ENCODE measurements at regions not wholly inside any gene's neighbourhood (a gene's known extent, or its start where the extent isn't known, plus 50 kb on each side); places are given as distances from the start of the nearest gene placed in this dataset.
"Not testable (repeated sequence)": the region's sequence is repeated elsewhere in the genome, so short reads cannot be mapped to it uniquely, and the experiment has no call there.

DNA sequence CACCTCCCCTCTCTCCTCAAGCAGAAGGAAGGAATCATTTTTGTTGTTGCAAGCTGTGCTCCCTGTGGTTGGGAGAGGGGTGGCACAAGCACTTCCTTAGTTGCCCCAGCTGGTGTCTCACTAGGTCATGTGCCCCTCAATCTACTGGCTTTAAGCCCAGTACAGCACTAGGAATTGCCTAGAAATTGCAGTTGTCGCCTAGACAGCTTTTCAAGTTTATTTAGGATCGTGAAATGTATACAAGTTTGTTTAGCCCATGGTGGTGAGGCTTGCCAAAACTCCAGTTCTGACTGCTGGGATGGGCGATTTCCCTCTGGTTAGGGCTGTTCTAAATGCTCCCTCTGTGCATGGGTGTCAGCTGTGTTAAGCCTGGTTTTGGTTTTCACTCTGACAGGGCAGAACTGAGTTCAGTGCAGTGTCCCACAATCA is 126.8 kb upstream of the ZNF644 start:
- no peak for DNase-seq

DNA sequence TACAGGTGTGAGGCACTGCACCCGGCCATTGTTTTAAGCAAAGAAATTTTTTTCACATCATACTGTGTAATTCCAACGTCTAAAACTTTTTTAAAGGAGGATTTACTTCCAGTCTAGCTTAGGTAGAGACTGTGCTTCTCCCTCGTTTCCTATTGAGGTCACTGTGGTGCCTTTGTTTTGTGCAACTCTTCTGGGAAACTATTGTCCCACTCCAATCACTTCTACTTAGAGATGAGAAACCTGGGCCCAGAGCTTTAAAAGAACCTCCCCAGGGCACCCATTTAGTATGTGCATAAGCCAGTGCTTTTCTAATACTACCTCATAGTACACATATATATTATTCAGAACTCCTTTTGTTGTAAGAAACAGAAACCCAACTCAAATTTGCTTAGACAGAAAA is 120.0 kb upstream of the ZNF644 start:
- DNase-seq: no peak

- no peak for DNase-seq
Measured at GRCh38 chr1:91138959-91139358, 117.1 kb upstream of the ZNF644 start.

- no peak for DNase-seq
Measured at GRCh38 chr1:91137173-91137852, 115.5 kb upstream of the ZNF644 start.

- DNase-seq: no peak
Measured at GRCh38 chr1:91135799-91136198, 114.0 kb upstream of the ZNF644 start.

- no peak for DNase-seq
Measured at GRCh38 chr1:91133248-91133647, 111.4 kb upstream of the ZNF644 start.

DNA sequence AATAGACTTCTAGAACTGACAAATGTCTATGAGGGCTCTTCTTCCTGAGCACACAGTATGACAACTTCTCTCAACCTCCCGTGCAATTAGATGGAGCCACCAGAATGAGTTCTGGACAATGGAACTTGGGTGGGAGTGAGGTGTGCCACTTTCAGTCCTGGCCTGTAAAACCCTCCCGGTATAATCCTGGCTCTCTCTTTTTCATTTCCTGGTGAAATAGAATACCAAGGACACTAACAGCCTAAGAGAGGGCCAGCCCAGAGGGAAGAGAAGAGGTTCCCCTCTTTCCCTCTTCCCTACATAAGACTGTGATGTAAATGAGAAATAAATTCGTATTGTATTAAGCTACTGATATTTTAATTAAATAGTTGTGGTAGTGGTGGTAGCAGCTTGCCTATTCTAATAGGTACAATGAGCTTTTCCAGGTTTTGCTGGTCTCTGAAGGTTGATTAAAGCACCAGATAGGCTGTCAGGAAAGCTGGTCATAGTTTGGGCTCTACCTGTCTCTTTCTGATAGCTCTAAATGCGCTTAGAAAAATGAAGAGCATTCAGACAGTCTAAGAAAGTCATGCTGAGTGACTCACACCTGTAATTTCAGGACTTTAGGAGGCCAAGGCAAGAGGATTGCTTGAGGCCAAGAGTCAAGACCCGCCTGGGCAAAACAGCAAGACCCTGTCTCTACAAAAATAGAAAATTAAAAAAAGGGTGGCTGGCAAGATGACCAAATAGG is 108.6 kb upstream of the ZNF644 start:
- no peak for DNase-seq

DNA sequence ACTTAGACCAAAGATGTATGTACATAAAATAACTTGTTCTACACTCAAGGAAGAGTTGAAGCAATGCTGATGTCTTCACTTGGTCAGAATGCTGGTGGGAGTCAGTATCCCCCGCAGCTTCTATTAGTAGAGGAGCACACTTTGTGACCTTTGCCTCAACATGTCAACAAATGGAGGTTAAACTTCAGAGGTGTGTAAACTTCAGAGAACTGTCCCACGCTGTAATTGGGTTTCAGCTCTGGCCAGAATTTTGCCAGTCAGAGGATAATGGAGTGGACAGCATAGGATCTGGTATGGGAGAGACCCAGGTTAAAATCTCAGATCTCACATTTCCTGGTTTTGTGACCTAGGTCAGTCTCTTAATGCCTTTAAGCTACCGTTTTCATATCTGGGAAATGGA is 107.6 kb upstream of the ZNF644 start:
- DNase-seq: no peak

DNA sequence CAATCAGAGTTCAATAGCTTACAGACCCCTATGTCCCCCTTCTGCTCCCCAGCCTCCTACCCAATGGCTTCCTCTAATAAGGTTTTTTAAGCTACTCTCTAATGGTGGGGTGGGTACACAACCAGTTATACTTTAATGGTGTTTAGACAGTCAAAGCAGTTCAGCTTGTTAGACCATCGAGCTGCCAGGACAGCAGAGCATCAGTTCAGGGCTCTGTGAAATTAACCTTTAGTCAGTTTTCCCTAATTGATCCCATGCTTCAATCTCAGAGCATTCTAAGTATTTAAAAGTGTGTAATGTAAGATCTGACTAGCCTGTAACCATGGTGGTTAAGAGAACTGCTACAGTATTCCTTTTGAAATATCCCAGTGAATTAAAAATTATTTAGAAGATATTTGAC is 107.2 kb upstream of the ZNF644 start:
- no peak for DNase-seq

GRCh38 chr1:91124989-91125417 is 103.2 kb upstream of the ZNF644 start:
- no peak for DNase-seq

DNA sequence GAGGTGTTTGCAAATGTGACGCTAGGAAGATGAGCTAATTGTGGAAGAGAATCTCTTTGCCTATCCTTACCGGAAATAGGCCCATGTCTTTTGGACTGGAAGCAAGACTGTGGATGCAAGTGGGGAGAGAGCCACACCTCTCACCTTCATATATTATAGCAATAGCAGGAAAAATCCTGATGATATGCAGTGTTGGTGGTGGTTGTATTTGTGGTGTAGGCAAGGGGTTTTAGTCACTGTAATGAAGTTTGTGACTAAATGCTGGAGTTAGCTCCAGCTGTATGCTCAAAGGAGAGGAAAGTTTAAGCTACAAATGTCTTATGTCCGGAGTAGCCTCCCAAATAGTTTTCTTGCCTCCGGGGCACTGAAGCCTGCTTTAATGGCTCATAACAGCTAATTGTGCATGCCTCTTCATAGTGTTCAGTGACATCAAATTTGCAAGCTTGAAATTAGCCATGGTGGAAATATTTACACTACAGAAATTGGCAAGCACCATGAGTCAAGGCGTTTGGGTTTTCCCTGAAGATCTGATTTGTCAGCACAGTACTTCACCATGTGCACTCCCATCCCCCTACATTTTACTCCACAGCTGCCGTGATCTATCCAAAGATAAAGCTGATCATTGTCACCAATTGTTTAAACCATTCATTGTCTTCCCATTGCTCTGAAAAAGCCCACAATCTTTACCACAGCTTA is 102.6 kb upstream of the ZNF644 start:
- no peak for DNase-seq

GRCh38 chr1:91123773-91124172 is 101.9 kb upstream of the ZNF644 start:
- DNase-seq: no peak

DNA sequence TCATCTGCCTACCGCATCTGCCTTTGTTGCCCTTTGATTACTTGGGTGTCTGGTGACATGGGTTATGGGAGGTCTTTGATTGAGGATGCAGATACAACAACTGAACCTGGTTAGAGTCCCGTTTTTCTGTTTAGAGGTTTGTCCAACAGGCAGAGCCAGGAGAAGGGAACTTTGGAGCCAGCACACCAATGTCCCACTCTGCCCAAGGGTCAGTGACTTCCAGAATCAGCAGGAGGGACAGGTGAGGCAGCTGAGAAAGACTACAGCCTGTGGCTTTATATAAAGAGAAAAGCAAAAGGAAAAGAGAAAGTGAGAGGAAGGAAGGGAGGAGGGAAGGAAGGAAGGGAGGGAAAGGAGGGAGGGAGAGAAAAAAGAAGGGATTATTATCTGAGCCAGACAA is 101.5 kb upstream of the ZNF644 start:
- no peak for DNase-seq

DNA sequence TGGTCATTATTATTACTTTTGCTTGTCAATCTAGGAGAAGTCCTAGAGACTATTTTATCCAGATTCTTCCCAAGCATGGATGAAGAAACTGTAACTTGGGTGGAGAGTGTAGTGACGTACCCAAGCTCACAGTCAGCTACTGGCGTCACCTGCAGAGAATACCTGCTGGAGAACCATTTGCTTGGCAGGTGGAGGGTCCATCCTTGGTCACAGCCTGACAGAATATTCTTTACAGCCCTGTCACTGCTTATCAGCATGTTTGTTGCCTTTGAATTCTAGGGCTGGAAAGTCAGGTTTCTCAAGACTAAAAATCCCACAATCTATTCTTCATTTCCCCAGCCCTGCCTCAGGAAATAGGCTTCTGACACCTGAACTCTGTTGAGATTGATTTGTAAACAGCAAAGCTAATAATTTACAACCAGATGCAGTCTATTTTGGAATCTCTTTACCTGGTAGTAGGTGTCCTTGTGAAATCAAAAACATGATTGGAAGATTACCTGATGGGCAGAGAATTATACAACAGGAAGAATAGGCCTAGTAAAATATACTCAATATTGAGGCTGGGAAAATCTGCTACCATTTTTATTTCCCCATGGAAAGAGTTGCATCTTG is 100.4 kb upstream of the ZNF644 start:
- DNase-seq: no peak

DNA sequence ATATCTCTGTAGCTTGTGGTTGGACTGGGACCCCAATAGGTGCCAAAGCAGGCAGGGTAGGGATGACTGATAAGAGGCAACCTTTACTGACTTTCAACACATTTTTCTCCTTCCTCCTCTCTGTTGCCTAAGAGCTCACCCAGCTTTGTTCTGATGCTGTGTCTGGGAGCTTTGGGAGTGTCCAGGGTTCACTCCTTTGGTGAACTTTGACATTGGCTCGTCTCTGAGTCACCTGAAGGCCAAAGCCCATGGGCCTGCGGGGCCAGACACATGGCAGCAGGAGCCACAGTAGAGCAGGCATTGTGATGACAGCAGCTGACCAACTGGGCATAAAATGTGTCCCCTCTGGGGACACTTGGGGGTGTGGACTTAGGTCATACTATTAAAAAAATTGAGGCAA is 99.5 kb upstream of the ZNF644 start:
- DNase-seq: no peak

DNA sequence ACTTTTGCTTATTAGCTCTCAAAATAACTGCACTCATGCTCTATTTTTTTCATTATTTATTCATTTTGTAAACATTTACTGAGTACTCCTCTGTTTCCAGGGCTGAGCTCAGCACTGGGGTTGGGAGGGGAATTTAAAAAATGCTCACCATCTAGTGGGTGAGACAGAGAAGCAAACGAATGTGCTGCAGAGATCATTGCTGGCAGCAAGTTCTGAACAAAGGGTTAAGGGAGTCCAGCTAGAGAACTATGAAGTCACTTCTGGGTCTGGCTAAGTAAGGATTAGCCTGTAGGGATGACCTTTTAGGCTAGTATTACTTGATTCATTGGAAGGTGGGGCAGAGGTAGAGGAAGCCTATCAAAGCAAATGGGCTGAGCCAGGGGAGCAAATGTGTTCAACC is 99.1 kb upstream of the ZNF644 start:
- no peak for DNase-seq

DNA sequence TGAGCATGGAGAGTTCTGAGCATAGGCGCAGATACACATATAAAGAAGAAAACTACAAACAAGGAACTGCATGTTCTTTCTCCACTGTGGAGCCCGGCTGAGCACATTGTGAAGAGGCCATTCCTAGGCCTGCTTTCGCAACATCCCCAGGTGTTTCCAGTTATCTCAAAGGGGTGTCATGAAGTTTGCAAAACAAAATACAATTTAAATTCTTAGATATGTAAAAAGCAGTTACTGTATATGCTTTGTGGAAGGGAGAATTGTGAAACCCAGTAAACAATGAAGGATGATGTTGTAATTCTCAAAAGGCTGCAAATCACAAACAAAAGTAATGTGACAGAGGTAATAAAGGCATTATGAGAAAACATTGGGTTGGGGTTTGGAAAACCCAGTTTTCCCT is 98.6 kb upstream of the ZNF644 start:
- DNase-seq: no peak

GRCh38 chr1:91104712-91105111 is 82.9 kb upstream of the ZNF644 start:
- DNase-seq: no peak

DNA sequence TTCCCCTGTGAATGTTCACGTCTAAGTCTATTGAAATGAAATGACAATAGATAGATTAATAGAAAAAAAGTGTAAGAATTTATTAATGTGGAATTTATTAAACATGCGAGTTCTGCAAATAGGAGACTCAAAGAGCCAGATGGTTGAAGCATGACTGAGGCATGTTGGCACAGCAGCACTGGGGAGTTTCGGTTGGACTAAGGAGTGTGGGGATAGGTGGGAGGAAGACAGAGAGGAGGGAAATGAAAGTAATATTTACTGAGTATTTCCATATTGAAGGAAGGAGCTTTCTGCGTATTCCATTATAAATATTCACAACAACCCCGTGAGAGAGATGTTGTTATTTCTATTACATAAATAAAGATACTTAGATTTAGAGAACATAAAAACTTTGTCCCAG is 79.5 kb upstream of the ZNF644 start:
- DNase-seq: no peak

DNA sequence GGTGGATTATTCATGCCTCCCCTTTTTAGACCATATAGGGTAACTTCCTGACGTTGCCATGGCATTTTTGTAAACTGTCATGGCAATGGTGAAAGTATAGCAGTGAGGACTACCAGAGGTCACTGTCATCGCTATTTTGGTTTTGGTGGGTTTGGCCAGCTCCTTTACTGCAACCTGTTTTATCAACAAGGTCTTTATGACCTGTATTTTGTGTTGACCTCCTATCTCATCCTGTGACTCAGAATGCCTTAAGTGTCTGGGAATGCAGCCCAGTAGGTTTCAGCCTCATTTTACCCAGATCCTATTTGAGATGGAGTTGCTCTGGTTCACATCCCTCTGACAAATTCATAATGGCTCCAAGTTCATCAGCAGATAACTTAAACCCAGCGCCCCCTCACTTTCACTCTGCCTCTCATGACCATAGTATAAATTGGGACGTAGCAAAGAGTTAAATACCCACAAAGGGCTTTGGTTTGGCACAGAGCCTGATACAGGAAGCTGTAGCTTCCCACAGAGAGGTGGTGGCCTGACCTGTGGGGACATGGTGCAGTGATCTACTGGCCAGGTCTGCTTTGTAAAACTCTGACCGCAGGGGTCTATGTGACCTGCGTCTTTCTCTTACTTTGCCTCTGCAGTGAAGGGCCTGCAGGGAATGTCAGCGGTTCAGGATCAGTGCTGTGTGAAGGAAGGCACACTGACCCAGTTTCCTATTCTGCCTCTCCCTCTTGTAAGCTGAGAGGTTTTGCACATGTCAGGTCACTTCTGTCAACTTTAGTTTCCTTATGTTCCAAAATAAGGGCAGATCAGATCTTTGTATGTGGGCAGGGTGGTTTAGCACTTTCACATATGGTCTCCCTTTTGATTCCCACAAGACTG is 78.1 kb upstream of the ZNF644 start:
- no peak for DNase-seq

GRCh38 chr1:91098299-91098906 is 76.6 kb upstream of the ZNF644 start:
- DNase-seq: no peak

DNA sequence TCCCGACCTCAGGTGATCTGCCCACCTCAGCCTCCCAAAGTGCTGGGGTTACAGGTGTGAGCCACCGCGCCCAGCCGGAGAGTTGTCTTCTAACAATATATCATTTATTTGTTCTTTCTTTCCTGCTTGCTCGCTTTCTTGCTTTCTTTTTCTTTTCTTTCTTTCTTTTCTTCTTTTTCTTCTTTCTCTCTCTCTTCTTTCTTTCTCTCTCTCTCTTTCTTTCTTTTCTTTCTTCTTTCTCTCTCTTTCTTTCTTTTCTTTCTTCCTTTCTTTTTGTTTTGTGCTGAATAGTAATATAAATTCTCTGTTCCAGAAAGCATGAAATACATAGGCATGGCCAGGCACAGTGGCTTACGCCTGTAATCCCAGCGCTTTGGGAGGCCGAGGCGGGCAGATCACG is 73.5 kb upstream of the ZNF644 start:
- DNase-seq: not testable (repeated sequence)

All from NCI-H1092 (cell line).